ENCODE measurements at regions not wholly inside any gene's neighbourhood (a gene's known extent, or its start where the extent isn't known, plus 50 kb on each side); places are given as distances from the start of the nearest gene placed in this dataset.
"Not testable (repeated sequence)": the region's sequence is repeated elsewhere in the genome, so short reads cannot be mapped to it uniquely, and the experiment has no call there.

GRCh38 chr4:31783311-31783710 lies 1063.1 kb downstream of the PCDH7 start:
- Mint-ChIP-seq H3K4me3 (no peak overlapping the region), H3K9me3 (peaks cover 4 to 24% (median 16%) of the 10 kb centered on the region in 3 donors), H3K27ac (no peak overlapping the region), H3K36me3 (no peaks in the 10 kb centered on the region), H3K27me3 (no peaks in the 10 kb centered on the region), H3K4me1 (no peaks in the 10 kb centered on the region)
- Histone ChIP-seq H3K4me1 (ENCODE audit: control insufficient read depth in 1 of 2, extremely low read depth in 1 of 2, insufficient read depth in 2 of 2, low read length in 2 of 2) (no peaks in the 10 kb centered on the region), H3K9me3 (no peaks in the 10 kb centered on the region), H3K27me3 (replicated peaks in 1 of 2; ENCODE audit: control insufficient read depth in 2 of 2, extremely low read depth in 1 of 2, insufficient read depth in 2 of 2, low read length in 1 of 2) (no peaks in the 10 kb centered on the region), H3K4me3 (ENCODE audit: control insufficient read depth in 1 of 2, extremely low read depth in 1 of 2, low read length in 1 of 2) (no peak overlapping the region), H3K27ac (ENCODE audit: low read length) (no peak overlapping the region), H3K36me3 (ENCODE audit: control insufficient read depth in 2 of 2, extremely low read depth in 1 of 2, insufficient read depth in 1 of 2, low read length in 1 of 2) (no peaks in the 10 kb centered on the region)
- WGBS (ENCODE audit: insufficient coverage) = 79% methylated on average over 2 of the region's 2 CpGs
- POLR2A ChIA-PET = no interaction called here
- no peak for ATAC-seq (replicated peaks in 1 of 4)
- no peak for DNase-seq
- CTCF ChIA-PET = no interaction called here

- Mint-ChIP-seq H3K4me1 (no peaks in the 10 kb centered on the region), H3K4me3 (no peak overlapping the region), H3K9me3 (peaks cover 4 to 24% (median 14%) of the 10 kb centered on the region in 3 donors), H3K27ac (no peak overlapping the region), H3K36me3 (no peaks in the 10 kb centered on the region), H3K27me3 (no peaks in the 10 kb centered on the region)
- Histone ChIP-seq H3K4me3 (ENCODE audit: control insufficient read depth in 1 of 2, extremely low read depth in 1 of 2, low read length in 1 of 2) (no peak overlapping the region), H3K9me3 (no peaks in the 10 kb centered on the region), H3K36me3 (ENCODE audit: control insufficient read depth in 2 of 2, extremely low read depth in 1 of 2, insufficient read depth in 1 of 2, low read length in 1 of 2) (no peaks in the 10 kb centered on the region), H3K27me3 (replicated peaks in 1 of 2; ENCODE audit: control insufficient read depth in 2 of 2, extremely low read depth in 1 of 2, insufficient read depth in 2 of 2, low read length in 1 of 2) (no peaks in the 10 kb centered on the region), H3K4me1 (ENCODE audit: control insufficient read depth in 1 of 2, extremely low read depth in 1 of 2, insufficient read depth in 2 of 2, low read length in 2 of 2) (no peaks in the 10 kb centered on the region), H3K27ac (ENCODE audit: low read length) (no peak overlapping the region)
- ChIA-PET POLR2A (no interaction called here), CTCF (no interaction called here)
- no peak for DNase-seq
- WGBS (ENCODE audit: insufficient coverage) = no CpG with 5 or more reads among the region's 2 CpGs
- ATAC-seq (replicated peaks in 1 of 4) = no peak
Observed at GRCh38 chr4:31784558-31784957, 1064.4 kb downstream of the PCDH7 start.

GRCh38 chr4:31787701-31788100 lies 1067.5 kb downstream of the PCDH7 start:
- Mint-ChIP-seq H3K4me1 (no peaks in the 10 kb centered on the region), H3K27me3 (no peaks in the 10 kb centered on the region), H3K27ac (no peak overlapping the region), H3K36me3 (no peaks in the 10 kb centered on the region), H3K4me3 (no peak overlapping the region), H3K9me3 (peaks cover 2 to 16% (median 6%) of the 10 kb centered on the region in 3 donors)
- ChIA-PET CTCF (interaction anchor here in 1 of 2 donors (0.8 kb wide), 1 partner anchor 62 kb away, joined by 3 read pairs; no protein-coding TSS in a partner anchor), POLR2A (no interaction called here)
- H3K4me3 ChIP-seq (ENCODE audit: control insufficient read depth in 1 of 2, extremely low read depth in 1 of 2, low read length in 1 of 2) = no peak overlapping the region
- H3K9me3 ChIP-seq = no peaks in the 10 kb centered on the region
- ATAC-seq (replicated peaks in 1 of 4) (no peak), DNase-seq (no peak)
- no peak overlapping the region for H3K27ac ChIP-seq (ENCODE audit: low read length)
- WGBS (ENCODE audit: insufficient coverage) = no CpG with 5 or more reads among the region's 1 CpG
- no peaks in the 10 kb centered on the region for H3K4me1 ChIP-seq (ENCODE audit: control insufficient read depth in 1 of 2, extremely low read depth in 1 of 2, insufficient read depth in 2 of 2, low read length in 2 of 2)
- H3K27me3 ChIP-seq (replicated peaks in 1 of 2; ENCODE audit: control insufficient read depth in 2 of 2, extremely low read depth in 1 of 2, insufficient read depth in 2 of 2, low read length in 1 of 2) = no peaks in the 10 kb centered on the region
- H3K36me3 ChIP-seq (ENCODE audit: control insufficient read depth in 2 of 2, extremely low read depth in 1 of 2, insufficient read depth in 1 of 2, low read length in 1 of 2) = no peaks in the 10 kb centered on the region

GRCh38 chr4:31788676-31789075 lies 1068.5 kb downstream of the PCDH7 start:
- Mint-ChIP-seq H3K9me3 (peaks cover 0 to 13% (median 4%) of the 10 kb centered on the region in 3 donors), H3K36me3 (no peaks in the 10 kb centered on the region), H3K4me1 (no peaks in the 10 kb centered on the region), H3K4me3 (no peak overlapping the region), H3K27ac (no peak overlapping the region), H3K27me3 (no peaks in the 10 kb centered on the region)
- no peak for DNase-seq
- WGBS (ENCODE audit: insufficient coverage) = 50% methylated on average over 2 of the region's 2 CpGs
- H3K27ac ChIP-seq (ENCODE audit: low read length) = no peak overlapping the region
- POLR2A ChIA-PET = no interaction called here
- H3K27me3 ChIP-seq (replicated peaks in 1 of 2; ENCODE audit: control insufficient read depth in 2 of 2, extremely low read depth in 1 of 2, insufficient read depth in 2 of 2, low read length in 1 of 2) = no peaks in the 10 kb centered on the region
- H3K4me3 ChIP-seq (ENCODE audit: control insufficient read depth in 1 of 2, extremely low read depth in 1 of 2, low read length in 1 of 2) = no peak overlapping the region
- no peaks in the 10 kb centered on the region for H3K9me3 ChIP-seq
- H3K4me1 ChIP-seq (ENCODE audit: control insufficient read depth in 1 of 2, extremely low read depth in 1 of 2, insufficient read depth in 2 of 2, low read length in 2 of 2) = no peaks in the 10 kb centered on the region
- CTCF ChIA-PET = no interaction called here
- no peak for ATAC-seq (replicated peaks in 1 of 4)
- H3K36me3 ChIP-seq (ENCODE audit: control insufficient read depth in 2 of 2, extremely low read depth in 1 of 2, insufficient read depth in 1 of 2, low read length in 1 of 2) = no peaks in the 10 kb centered on the region

- H3K27me3 ChIP-seq (replicated peaks in 1 of 2; ENCODE audit: control insufficient read depth in 2 of 2, extremely low read depth in 1 of 2, insufficient read depth in 2 of 2, low read length in 1 of 2) = no peaks in the 10 kb centered on the region
- CTCF ChIA-PET = no interaction called here
- POLR2A ChIA-PET = no interaction called here
- DNase-seq (no peak), ATAC-seq (replicated peaks in 1 of 4) (no peak)
- no peak overlapping the region for H3K27ac ChIP-seq (ENCODE audit: low read length)
- Mint-ChIP-seq H3K4me3 (no peak overlapping the region), H3K27ac (no peak overlapping the region), H3K4me1 (no peaks in the 10 kb centered on the region), H3K9me3 (peaks cover 4 to 20% (median 12%) of the 10 kb centered on the region in 3 donors), H3K27me3 (no peaks in the 10 kb centered on the region), H3K36me3 (no peaks in the 10 kb centered on the region)
- H3K9me3 ChIP-seq = no peaks in the 10 kb centered on the region
- WGBS (ENCODE audit: insufficient coverage) = no CpG with 5 or more reads among the region's 1 CpG
- H3K4me3 ChIP-seq (ENCODE audit: control insufficient read depth in 1 of 2, extremely low read depth in 1 of 2, low read length in 1 of 2) = no peak overlapping the region
- H3K4me1 ChIP-seq (ENCODE audit: control insufficient read depth in 1 of 2, extremely low read depth in 1 of 2, insufficient read depth in 2 of 2, low read length in 2 of 2) = no peaks in the 10 kb centered on the region
- H3K36me3 ChIP-seq (ENCODE audit: control insufficient read depth in 2 of 2, extremely low read depth in 1 of 2, insufficient read depth in 1 of 2, low read length in 1 of 2) = no peaks in the 10 kb centered on the region
Observed at GRCh38 chr4:31791666-31792065, 1071.5 kb downstream of the PCDH7 start.

GRCh38 chr4:31793907-31794306 lies 1073.7 kb downstream of the PCDH7 start:
- no peaks in the 10 kb centered on the region for H3K4me1 ChIP-seq (ENCODE audit: control insufficient read depth in 1 of 2, extremely low read depth in 1 of 2, insufficient read depth in 2 of 2, low read length in 2 of 2)
- ATAC-seq (replicated peaks in 1 of 4) (no peak), DNase-seq (no peak)
- H3K9me3 Mint-ChIP-seq = peaks cover 8 to 21% (median 11%) of the 10 kb centered on the region in 3 donors
- no CpG with 5 or more reads among the region's 4 CpGs for WGBS (ENCODE audit: insufficient coverage)
- CTCF ChIA-PET = no interaction called here
- no peaks in the 10 kb centered on the region for H3K36me3 ChIP-seq (ENCODE audit: control insufficient read depth in 2 of 2, extremely low read depth in 1 of 2, insufficient read depth in 1 of 2, low read length in 1 of 2)
- no peaks in the 10 kb centered on the region for H3K4me1 Mint-ChIP-seq
- no peaks in the 10 kb centered on the region for H3K36me3 Mint-ChIP-seq
- POLR2A ChIA-PET = no interaction called here
- no peak overlapping the region for H3K4me3 ChIP-seq (ENCODE audit: control insufficient read depth in 1 of 2, extremely low read depth in 1 of 2, low read length in 1 of 2)
- H3K27me3 Mint-ChIP-seq = no peaks in the 10 kb centered on the region
- H3K4me3 Mint-ChIP-seq = no peak overlapping the region
- no peak overlapping the region for H3K27ac ChIP-seq (ENCODE audit: low read length)
- H3K27ac Mint-ChIP-seq = no peak overlapping the region
- no peaks in the 10 kb centered on the region for H3K27me3 ChIP-seq (replicated peaks in 1 of 2; ENCODE audit: control insufficient read depth in 2 of 2, extremely low read depth in 1 of 2, insufficient read depth in 2 of 2, low read length in 1 of 2)
- no peaks in the 10 kb centered on the region for H3K9me3 ChIP-seq

GRCh38 chr4:31797052-31797451 lies 1076.9 kb downstream of the PCDH7 start:
- no CpG with 5 or more reads among the region's 1 CpG for WGBS (ENCODE audit: insufficient coverage)
- H3K4me3 ChIP-seq (ENCODE audit: control insufficient read depth in 1 of 2, extremely low read depth in 1 of 2, low read length in 1 of 2); H3K4me1 ChIP-seq (ENCODE audit: control insufficient read depth in 1 of 2, extremely low read depth in 1 of 2, insufficient read depth in 2 of 2, low read length in 2 of 2); H3K4me3 Mint-ChIP-seq; H3K36me3 Mint-ChIP-seq; H3K4me1 Mint-ChIP-seq; POLR2A ChIA-PET; DNase-seq; H3K27me3 ChIP-seq (replicated peaks in 1 of 2; ENCODE audit: control insufficient read depth in 2 of 2, extremely low read depth in 1 of 2, insufficient read depth in 2 of 2, low read length in 1 of 2); H3K27ac Mint-ChIP-seq; H3K9me3 ChIP-seq; H3K27me3 Mint-ChIP-seq; ATAC-seq (replicated peaks in 1 of 4); CTCF ChIA-PET; H3K36me3 ChIP-seq (ENCODE audit: control insufficient read depth in 2 of 2, extremely low read depth in 1 of 2, insufficient read depth in 1 of 2, low read length in 1 of 2); H3K27ac ChIP-seq (ENCODE audit: low read length): not testable (repeated sequence)
- peaks cover 18 to 41% (median 23%) of the 10 kb centered on the region in 3 donors for H3K9me3 Mint-ChIP-seq
